Endothelial cell of umbilical vein (primary cell): ENCODE measurements at regions not wholly inside any gene's neighbourhood (a gene's known extent, or its start where the extent isn't known, plus 50 kb on each side); places are given as distances from the start of the nearest gene placed in this dataset.

ENCODE experiments used
- BruUV-seq: library from RNA; stranded (reverse); fragments of 400-500 nt; replicated peaks from 2 replicates; lab custom pipeline; 2021; lab: Mats Ljungman, UMichigan
- CTCF ChIA-PET: fragments of 300-600, 350-600 bp; sonication (Branson Sonifier 250); formaldehyde crosslinking; loops from one replicate; lab custom pipeline; 2021; ENCODE audit warnings: antibody characterized with exemption, inconsistent platforms; lab: Charles Lee
- POLR2A ChIA-PET: fragments of 300-600, 350-600 bp; sonication (Branson Sonifier 250); formaldehyde crosslinking; loops from one replicate; lab custom pipeline; 2021; ENCODE audit warnings: antibody characterized with exemption, inconsistent platforms; lab: Charles Lee
- DNase-seq: peaks from one replicate; pipeline ENCODE4 v3.0.0-alpha.2; 2011; ENCODE audit warnings: low read depth, low spot score
- FAIRE-seq: peaks from 2 replicates; lab custom pipeline; 2011; peaks lifted over from hg19 to GRCh38; lab: Jason Lieb, UNC
- H2AFZ ChIP-seq: 2 replicates; pipeline ENCODE4 v1.6.0; 2012; ENCODE audit warnings: low read depth, low read length, control low read depth, inconsistent platforms
- H3K27ac ChIP-seq: 2 replicates; pipeline ENCODE4 v1.5.1; 2011; ENCODE audit warnings: low read depth, mild to moderate bottlenecking, control low read depth, low read length, moderate library complexity; ENCODE audit not compliant: insufficient read depth
- H3K27me3 ChIP-seq, 2 experiments: 2 replicates each; pipeline versions ENCODE4 v1.6.0 to v1.6.1; 2011; ENCODE audit warnings: low read length in 2 of 2, mixed read lengths in 1 of 2; ENCODE audit not compliant: control insufficient read depth in 2 of 2, insufficient read depth in 2 of 2
- H3K36me3 ChIP-seq, 2 experiments: 2 replicates in 1 of 2; 3 replicates in 1 of 2; pipeline ENCODE4 v1.5.1; 2011; ENCODE audit warnings: low read length in 2 of 2, mild to moderate bottlenecking in 1 of 2, moderate library complexity in 1 of 2; ENCODE audit not compliant: control insufficient read depth in 2 of 2, insufficient read depth in 2 of 2; ENCODE audit errors: extremely low read depth in 1 of 2
- H3K4me1 ChIP-seq: 3 replicates; pipeline ENCODE4 v1.5.1; 2011; ENCODE audit warnings: mild to moderate bottlenecking, low read length; ENCODE audit not compliant: control insufficient read depth, insufficient read depth; ENCODE audit errors: extremely low read depth
- H3K4me2 ChIP-seq: 2 replicates; pipeline ENCODE4 v1.6.1; 2011; ENCODE audit warnings: low read length, control low read depth, mixed read lengths; ENCODE audit not compliant: insufficient read depth
- H3K4me3 ChIP-seq, 3 experiments: fragments of 200-600 bp in 1 of 3; sonication (generic), shearing (Covaris generic) in 1 of 3; replicated peaks in 1 of 3; 2 replicates each; pipeline ENCODE4 v1.5.1; 2011 to 2016; ENCODE audit warnings: control low read depth in 3 of 3, low read length in 3 of 3, mild to moderate bottlenecking in 2 of 3, inconsistent platforms in 1 of 3, low read depth in 1 of 3, moderate library complexity in 1 of 3; ENCODE audit not compliant: insufficient read depth in 1 of 3
- H3K79me2 ChIP-seq: 2 replicates; pipeline ENCODE4 v1.6.0; 2012; ENCODE audit warnings: low read length, inconsistent platforms; ENCODE audit not compliant: control insufficient read depth, insufficient read depth
- H3K9ac ChIP-seq: replicated peaks from 2 replicates; pipeline ENCODE3; 2011; ENCODE audit warnings: low read length, control low read depth; ENCODE audit not compliant: insufficient read depth; ENCODE audit errors: extremely low read depth
- H3K9me1 ChIP-seq: replicated peaks from 3 replicates; pipeline ENCODE4 v1.6.0; 2011; ENCODE audit warnings: mild to moderate bottlenecking, low read length; ENCODE audit not compliant: control insufficient read depth, insufficient read depth; ENCODE audit errors: extremely low read depth
- H3K9me3 ChIP-seq: replicated peaks from 2 replicates; pipeline ENCODE4 v1.5.1; 2012; ENCODE audit warnings: low read length, inconsistent platforms; ENCODE audit not compliant: control insufficient read depth, insufficient read depth
- H4K20me1 ChIP-seq: replicated peaks from 2 replicates; pipeline ENCODE3; 2011; ENCODE audit warnings: mild to moderate bottlenecking, low read length; ENCODE audit not compliant: control insufficient read depth, insufficient read depth; ENCODE audit errors: extremely low read depth
- CTCF ChIP-seq, 2 donors: IDR thresholded peaks; 1 replicate in 1 of 2; 2 replicates in 1 of 2; pipeline ENCODE4 v1.5.1; 2011; ENCODE audit warnings: low read length in 2 of 2, mild to moderate bottlenecking in 2 of 2, moderate library complexity in 2 of 2, control low read depth in 1 of 2, inconsistent platforms in 1 of 2, low read depth in 1 of 2; ENCODE audit not compliant: insufficient read depth in 1 of 2; ENCODE audit errors: extremely low read depth in 1 of 2
- EZH2 ChIP-seq: IDR thresholded peaks from 2 replicates; pipeline ENCODE4 v1.6.1; 2012; ENCODE audit warnings: borderline replicate concordance, low read depth, mild to moderate bottlenecking, moderate library complexity, low read length, inconsistent platforms; ENCODE audit not compliant: severe bottlenecking
- FOS ChIP-seq: IDR thresholded peaks from 2 replicates; pipeline ENCODE4 v1.6.1; 2011; ENCODE audit warnings: mild to moderate bottlenecking, low read length, moderate library complexity, borderline replicate concordance; ENCODE audit not compliant: insufficient read depth
- GATA2 ChIP-seq: IDR thresholded peaks from 2 replicates; pipeline ENCODE4 v1.7.0; 2011; ENCODE audit warnings: low read depth, mild to moderate bottlenecking, moderate library complexity, mixed read lengths, low read length; ENCODE audit not compliant: insufficient read length, insufficient read depth
- JUN ChIP-seq: IDR thresholded peaks from 2 replicates; pipeline ENCODE4 v1.6.1; 2011; ENCODE audit warnings: borderline replicate concordance, low read depth; ENCODE audit not compliant: insufficient read length, insufficient read depth
- MAX ChIP-seq: IDR thresholded peaks from 2 replicates; pipeline ENCODE4 v1.6.1; 2011; ENCODE audit not compliant: insufficient read depth, insufficient read length
- MYC ChIP-seq: IDR thresholded peaks from one replicate; pipeline ENCODE4 v1.6.1; 2011; ENCODE audit warnings: mild to moderate bottlenecking, low read depth, low read length
- POLR2A ChIP-seq: IDR thresholded peaks from 2 replicates; pipeline ENCODE4 v1.6.1; 2012; ENCODE audit warnings: low read depth, mild to moderate bottlenecking, control low read depth, low read length
- POLR2AphosphoS5 ChIP-seq: IDR thresholded peaks from 2 replicates; pipeline ENCODE4 v1.6.1; 2012; ENCODE audit warnings: low read depth, mild to moderate bottlenecking, control low read depth, low read length, moderate library complexity; ENCODE audit not compliant: insufficient read depth
- dilution Hi-C: fragments of 300-500 bp; cut with MboI; formaldehyde crosslinking; loops from one replicate; pipeline ENCODE4 v1.15.0; 2019; ENCODE audit warnings: low sequenced_read_pairs; ENCODE audit not compliant: extremely low pct_ligation_motif_present
- intact Hi-C: fragments of 100-400 bp; cut with micrococcal nuclease; formaldehyde crosslinking; loops from one replicate; pipeline ENCODE4 v1.10.0; 2022

GRCh38 chr5:51468196-51468595 is 84.9 kb downstream of the ISL1 start:
- dilution Hi-C loops: no loop called here
- Histone ChIP-seq H3K9me1 (no peaks in the 10 kb centered on the region), H3K4me3 (no peak overlapping the region), H2AFZ (no peak overlapping the region), H3K4me1 (no peaks in the 10 kb centered on the region), H3K4me2 (no peak overlapping the region), H4K20me1 (no peaks in the 10 kb centered on the region), H3K27me3 (no peaks in the 10 kb centered on the region), H3K79me2 (no peaks in the 10 kb centered on the region), H3K27ac (no peak overlapping the region), H3K36me3 (no peaks in the 10 kb centered on the region), H3K9ac (no peak overlapping the region), H3K9me3 (no peaks in the 10 kb centered on the region)
- ChIA-PET CTCF (interaction anchor here (1.0 kb wide), 1 partner anchor 373 kb away, joined by 3 read pairs; no protein-coding TSS in a partner anchor), POLR2A (no interaction called here)
- intact Hi-C loops: no loop called here
- no peak for FAIRE-seq
- BruUV-seq: no TSS peak
- TF ChIP-seq GATA2 (no peak), MYC (no peak), MAX (no peak), JUN (no peak), CTCF (IDR thresholded peaks at IDR 0.05; ENCODE audit: extremely low read depth in 1 of 2, insufficient read depth in 1 of 2, low read depth in 1 of 2, low read length in 2 of 2) (no peak), POLR2AphosphoS5 (no peak), POLR2A (no peak), EZH2 (no peak), FOS (no peak)
- DNase-seq: no peak
